ENCODE measurements at regions not wholly inside any gene's neighbourhood (a gene's known extent, or its start where the extent isn't known, plus 50 kb on each side); places are given as distances from the start of the nearest gene placed in this dataset.

- H3K27ac Mint-ChIP-seq = no peak overlapping the region
- no peak overlapping the region for H3K4me3 Mint-ChIP-seq
- Histone ChIP-seq H3K27ac (ENCODE audit: insufficient read length, low read depth, low read length) (no peak overlapping the region), H3K4me2 (ENCODE audit: insufficient read depth, insufficient read length, low read length) (no peak overlapping the region), H4K5ac (ENCODE audit: insufficient read length, low read depth, low read length) (no peak overlapping the region), H3K56ac (ENCODE audit: insufficient read length, low read depth, low read length) (no peak overlapping the region), H2AFZ (ENCODE audit: low read length) (no peak overlapping the region), H3K9me3 (ENCODE audit: control insufficient read depth, low read depth, low read length) (no peaks in the 10 kb centered on the region), H2BK20ac (ENCODE audit: low read depth, low read length, poor library complexity, severe bottlenecking) (no peak overlapping the region), H4K91ac (ENCODE audit: insufficient read length, low read depth, low read length) (no peak overlapping the region), H2BK5ac (ENCODE audit: insufficient read length, low read length) (no peak overlapping the region), H2AK5ac (ENCODE audit: insufficient read length, low read length) (no peak overlapping the region), H3K9ac (ENCODE audit: extremely low read depth, insufficient read length, low read length) (no peak overlapping the region), H3K14ac (ENCODE audit: insufficient read depth, low read length) (no peak overlapping the region), H3K4ac (ENCODE audit: low read depth, low read length) (no peak overlapping the region), H3K23ac (ENCODE audit: insufficient read length, low read depth, low read length) (no peak overlapping the region), H3T11ph (ENCODE audit: low read length) (no peak overlapping the region), H4K8ac (replicated peaks; ENCODE audit: insufficient read length, low read depth, low read length) (no peak overlapping the region), H3K79me1 (ENCODE audit: insufficient read depth, low read depth, low read length, poor library complexity, severe bottlenecking) (no peaks in the 10 kb centered on the region), H2BK15ac (ENCODE audit: low read depth, low read length) (no peak overlapping the region), H4K20me1 (ENCODE audit: control insufficient read depth, insufficient read depth, insufficient read length) (no peaks in the 10 kb centered on the region), H3K4me1 (ENCODE audit: insufficient read depth, low read length) (no peaks in the 10 kb centered on the region), H2BK12ac (ENCODE audit: insufficient read length, low read depth, low read length) (no peak overlapping the region), H3K27me3 (ENCODE audit: insufficient read depth, low read length) (no peaks in the 10 kb centered on the region), H3K23me2 (ENCODE audit: insufficient read length, low read depth, low read length, poor library complexity, severe bottlenecking) (no peaks in the 10 kb centered on the region), H3K18ac (ENCODE audit: insufficient read length, low read depth, low read length) (no peak overlapping the region), H2BK120ac (ENCODE audit: low read depth, low read length, poor library complexity, severe bottlenecking) (no peak overlapping the region), H3K79me2 (ENCODE audit: insufficient read depth, low read length) (no peaks in the 10 kb centered on the region)
- H3K4me1 Mint-ChIP-seq = peaks cover 4 to 5% of the 10 kb centered on the region in 2 experiments; a peak in 3 of 4 replicates
- no peak for TF ChIP-seq CTCF (conservative IDR thresholded peaks at IDR 0.05)
- H3K9me3 Mint-ChIP-seq = no peaks in the 10 kb centered on the region
- no CpG with 5 or more reads among the region's 5 CpGs for WGBS (ENCODE audit: extremely low coverage, insufficient read length, low lambda C conversion rate)
- H3K27me3 Mint-ChIP-seq (ENCODE audit: low read depth) = peaks cover 14% of the 10 kb centered on the region
- DNase-seq = no peak
- H3K36me3 Mint-ChIP-seq (ENCODE audit: insufficient read depth in 1 of 3, low read depth in 3 of 3) = no peaks in the 10 kb centered on the region
Observed at GRCh38 chr14:75363130-75363529, 64.7 kb upstream of the JDP2 start.

All from H9 (cell line).